GM19328 (cell line): ENCODE measurements at regions not wholly inside any gene's neighbourhood (a gene's known extent, or its start where the extent isn't known, plus 50 kb on each side); places are given as distances from the start of the nearest gene placed in this dataset.

Experiments used
- ATAC-seq: cut with Tn5 transposase; IDR thresholded peaks from one replicate; pipeline ENCODE4 v1.9.1; 2021; ENCODE audit warnings: mild to moderate bottlenecking, moderate library complexity; ENCODE audit not compliant: unreplicated experiment

GRCh38 chr20:6953611-6954010 is 186.1 kb downstream of the BMP2 start:
- no peak for ATAC-seq

- ATAC-seq = no peak
These were observed 186.7 kb downstream of the BMP2 start for GRCh38 chr20:6954219-6954618.

- ATAC-seq = no peak
These were observed 188.6 kb downstream of the BMP2 start for GRCh38 chr20:6956056-6956455.

- no peak for ATAC-seq
These were observed 189.1 kb downstream of the BMP2 start for GRCh38 chr20:6956574-6956973.

- ATAC-seq = no peak
These were observed 192.4 kb downstream of the BMP2 start for GRCh38 chr20:6959900-6960312.

- ATAC-seq = no peak
These were observed 199.2 kb downstream of the BMP2 start for GRCh38 chr20:6966721-6967120.

GRCh38 chr20:6974838-6975237 is 207.4 kb downstream of the BMP2 start:
- no peak for ATAC-seq

GRCh38 chr20:6975311-6975710 is 207.8 kb downstream of the BMP2 start:
- ATAC-seq = no peak

GRCh38 chr20:6976106-6976900 is 208.8 kb downstream of the BMP2 start:
- no peak for ATAC-seq

GRCh38 chr20:6979621-6980020 is 212.1 kb downstream of the BMP2 start:
- no peak for ATAC-seq

- no peak for ATAC-seq
These were observed 225.5 kb downstream of the BMP2 start for GRCh38 chr20:6993011-6993410.

GRCh38 chr20:6993511-6993910 is 226.0 kb downstream of the BMP2 start:
- no peak for ATAC-seq

- ATAC-seq = no peak
These were observed 227.0 kb downstream of the BMP2 start for GRCh38 chr20:6994452-6994851.

- ATAC-seq = no peak
These were observed 231.4 kb downstream of the BMP2 start for GRCh38 chr20:6998909-6999308.

GRCh38 chr20:6999381-6999780 is 231.9 kb downstream of the BMP2 start:
- no peak for ATAC-seq

- ATAC-seq = no peak
These were observed 236.1 kb downstream of the BMP2 start for GRCh38 chr20:7003598-7003997.

GRCh38 chr20:7004801-7005200 is 237.3 kb downstream of the BMP2 start:
- ATAC-seq = no peak

GRCh38 chr20:7010527-7010926 is 243.0 kb downstream of the BMP2 start:
- no peak for ATAC-seq

- ATAC-seq = no peak
These were observed 247.8 kb downstream of the BMP2 start for GRCh38 chr20:7015257-7015656.

- ATAC-seq = no peak
These were observed 255.1 kb downstream of the BMP2 start for GRCh38 chr20:7022597-7022996.

GRCh38 chr20:7025635-7026034 is 258.1 kb downstream of the BMP2 start:
- ATAC-seq = no peak

- ATAC-seq = no peak
These were observed 261.5 kb downstream of the BMP2 start for GRCh38 chr20:7029019-7029418.

- ATAC-seq = no peak
These were observed 263.7 kb downstream of the BMP2 start for GRCh38 chr20:7031222-7031621.
